ENCODE measurements at regions not wholly inside any gene's neighbourhood (a gene's known extent, or its start where the extent isn't known, plus 50 kb on each side); places are given as distances from the start of the nearest gene placed in this dataset.
A peak's percentile ranks its signal among the peaks of the same experiment; 100 is the strongest.

- DNase-seq: no peak
These were observed 253.0 kb upstream of the IRX2 start for GRCh38 chr5:3004361-3005080.

GRCh38 chr5:3002230-3002629, 250.8 kb upstream of the IRX2 start:
- DNase-seq: no peak

- DNase-seq: no peak
These were observed 249.2 kb upstream of the IRX2 start for GRCh38 chr5:3000631-3001030.

GRCh38 chr5:2999926-3000325, 248.4 kb upstream of the IRX2 start:
- no peak for DNase-seq

GRCh38 chr5:2998106-2998505, 246.6 kb upstream of the IRX2 start:
- DNase-seq: no peak

GRCh38 chr5:2997179-2997578, 245.7 kb upstream of the IRX2 start:
- no peak for DNase-seq

GRCh38 chr5:2996687-2997086, 245.2 kb upstream of the IRX2 start:
- DNase-seq: no peak

GRCh38 chr5:2996248-2996647, 244.8 kb upstream of the IRX2 start:
- no peak for DNase-seq

- DNase-seq: no peak
These were observed 244.2 kb upstream of the IRX2 start for GRCh38 chr5:2995667-2996066.

GRCh38 chr5:2995035-2995434, 243.6 kb upstream of the IRX2 start:
- no peak for DNase-seq

GRCh38 chr5:2993771-2994170, 242.3 kb upstream of the IRX2 start:
- no peak for DNase-seq

GRCh38 chr5:2993301-2993700, 241.8 kb upstream of the IRX2 start:
- DNase-seq: no peak

GRCh38 chr5:2992806-2993205, 241.3 kb upstream of the IRX2 start:
- no peak for DNase-seq

GRCh38 chr5:2991884-2992283, 240.4 kb upstream of the IRX2 start:
- peak; percentile 98 for DNase-seq

- no peak for DNase-seq
These were observed 238.0 kb upstream of the IRX2 start for GRCh38 chr5:2989517-2989916.

- no peak for DNase-seq
These were observed 234.8 kb upstream of the IRX2 start for GRCh38 chr5:2986301-2986700.

- DNase-seq: no peak
These were observed 234.2 kb upstream of the IRX2 start for GRCh38 chr5:2985718-2986117.

GRCh38 chr5:2983583-2984300, 232.3 kb upstream of the IRX2 start:
- no peak for DNase-seq

GRCh38 chr5:2981652-2982051, 230.2 kb upstream of the IRX2 start:
- DNase-seq: no peak

GRCh38 chr5:2981035-2981434, 229.6 kb upstream of the IRX2 start:
- no peak for DNase-seq

- no peak for DNase-seq
These were observed 208.8 kb upstream of the IRX2 start for GRCh38 chr5:2960294-2960693.

GRCh38 chr5:2958976-2959375, 207.5 kb upstream of the IRX2 start:
- no peak for DNase-seq

GRCh38 chr5:2948875-2949274, 197.4 kb upstream of the IRX2 start:
- no peak for DNase-seq

- no peak for DNase-seq
These were observed 194.8 kb upstream of the IRX2 start for GRCh38 chr5:2946315-2946714.

GRCh38 chr5:2936413-2936812, 184.9 kb upstream of the IRX2 start:
- no peak for DNase-seq

All from NCI-H526 treated with DMSO at 0.1 percent for 48 hours (cell line).